ENCODE measurements at regions not wholly inside any gene's neighbourhood (a gene's known extent, or its start where the extent isn't known, plus 50 kb on each side); places are given as distances from the start of the nearest gene placed in this dataset.

DNA sequence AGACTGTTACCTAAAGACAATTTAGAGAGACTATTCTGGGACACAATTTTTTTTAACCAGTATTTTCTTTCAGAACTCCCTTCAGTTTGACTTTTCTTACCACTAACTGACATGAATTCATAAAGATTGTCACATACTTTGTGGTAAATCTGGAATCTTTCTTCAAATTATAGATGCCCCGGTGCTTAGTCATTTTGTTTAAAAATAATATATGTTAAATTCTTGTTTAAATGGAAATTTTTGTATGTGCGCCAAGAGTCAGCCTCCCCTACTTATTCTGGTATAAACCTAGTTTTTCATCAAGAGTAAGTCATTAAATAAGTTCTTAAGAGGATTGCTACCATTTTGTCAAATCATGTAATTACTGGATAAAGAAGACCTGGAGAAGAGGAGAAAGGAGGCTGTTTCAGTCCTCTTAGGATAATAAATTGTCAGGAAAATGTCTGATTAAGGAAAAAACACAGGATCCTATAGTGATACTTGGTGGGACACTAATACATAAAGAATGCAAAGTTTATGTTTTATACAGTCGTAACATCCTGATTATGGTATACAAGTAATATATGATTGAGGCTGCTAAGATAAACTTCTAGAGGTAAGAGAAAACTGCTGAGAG is 424.4 kb downstream of the PMP22 start:
- no peak overlapping the region for H3K27ac ChIP-seq (ENCODE audit: low read length)
- no peaks in the 10 kb centered on the region for H3K27me3 ChIP-seq (ENCODE audit: insufficient read depth, low read length)
- no peak overlapping the region for H3K9ac ChIP-seq (ENCODE audit: low read depth, low read length)
- no peaks in the 10 kb centered on the region for H3K4me1 ChIP-seq (ENCODE audit: insufficient read depth, low read length)
- H3K4me3 ChIP-seq (ENCODE audit: low read length) = no peak overlapping the region
- no peaks in the 10 kb centered on the region for H3K36me3 ChIP-seq (ENCODE audit: insufficient read depth, low read depth, low read length)
- H3K9me3 ChIP-seq (ENCODE audit: insufficient read depth, low read depth, low read length) = no peaks in the 10 kb centered on the region

DNA sequence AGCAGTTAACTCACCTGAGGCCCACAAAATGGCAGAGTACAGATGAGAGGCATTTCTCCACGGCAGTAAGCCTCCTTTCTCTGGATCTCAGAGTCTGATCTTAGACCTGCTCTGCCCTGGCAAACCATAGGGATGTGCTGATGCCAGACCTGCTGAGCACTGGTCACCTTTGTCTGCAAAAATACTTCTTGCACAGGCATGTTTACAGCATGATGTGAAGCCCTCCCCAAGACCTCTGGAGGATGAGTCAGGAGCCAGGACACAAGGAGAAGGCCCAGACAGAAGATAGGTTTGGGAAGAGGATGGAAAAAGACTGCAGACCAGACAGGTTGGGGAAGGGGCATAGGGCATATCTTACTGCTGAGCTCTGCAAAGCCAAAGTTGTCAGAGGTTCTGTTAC is 426.6 kb downstream of the PMP22 start:
- H3K27me3 ChIP-seq (ENCODE audit: insufficient read depth, low read length) = no peaks in the 10 kb centered on the region
- no peak overlapping the region for H3K27ac ChIP-seq (ENCODE audit: low read length)
- no peak overlapping the region for H3K4me3 ChIP-seq (ENCODE audit: low read length)

DNA sequence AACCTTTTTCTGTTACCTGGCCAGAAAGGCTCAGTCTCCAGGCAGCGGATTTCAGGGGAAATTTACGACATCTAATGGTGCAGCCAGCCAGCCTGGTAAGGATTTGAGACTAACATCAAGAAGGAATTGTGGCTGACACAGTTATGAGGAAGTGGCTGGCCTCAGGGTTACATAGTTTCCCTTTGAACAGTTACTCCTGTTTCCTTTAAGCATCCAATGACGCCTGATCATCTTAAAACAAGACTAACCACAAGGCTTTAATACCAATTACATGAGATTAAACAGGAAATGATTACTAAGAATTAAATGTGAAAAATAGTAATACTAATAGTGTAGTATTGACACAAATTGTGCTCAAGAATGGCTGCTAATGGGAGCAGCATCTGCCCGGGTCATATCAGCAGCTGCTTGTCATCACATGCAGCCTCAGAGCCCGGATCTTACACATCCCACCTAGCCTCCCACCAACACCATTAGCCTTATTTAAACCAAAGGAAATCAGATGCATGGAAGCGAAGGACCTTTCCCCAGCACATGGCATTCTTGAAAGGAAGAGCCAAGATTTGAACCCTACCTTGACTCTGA is 431.8 kb downstream of the PMP22 start:
- Histone ChIP-seq H3K36me3 (ENCODE audit: insufficient read depth, low read depth, low read length) (no peaks in the 10 kb centered on the region), H3K4me3 (ENCODE audit: low read length) (no peak overlapping the region), H3K9me3 (ENCODE audit: insufficient read depth, low read depth, low read length) (peaks cover 4% of the 10 kb centered on the region; the same call in 1 of the 2 replicates), H3K9ac (ENCODE audit: low read depth, low read length) (no peak overlapping the region), H3K4me1 (ENCODE audit: insufficient read depth, low read length) (no peaks in the 10 kb centered on the region), H3K27me3 (ENCODE audit: insufficient read depth, low read length) (no peaks in the 10 kb centered on the region), H3K27ac (ENCODE audit: low read length) (no peak overlapping the region)

More for the DNA sequence above, 426.6 kb downstream of the PMP22 start:
- H3K4me1 ChIP-seq (ENCODE audit: insufficient read depth, low read length) = no peaks in the 10 kb centered on the region
- H3K9ac ChIP-seq (ENCODE audit: low read depth, low read length) = no peak overlapping the region
- H3K36me3 ChIP-seq (ENCODE audit: insufficient read depth, low read depth, low read length) = no peaks in the 10 kb centered on the region
- peaks cover 4% of the 10 kb centered on the region; the same call in 1 of the 2 replicates for H3K9me3 ChIP-seq (ENCODE audit: insufficient read depth, low read depth, low read length)

GRCh38 chr17:14831491-14831890 is 433.6 kb downstream of the PMP22 start:
- Histone ChIP-seq H3K36me3 (ENCODE audit: insufficient read depth, low read depth, low read length) (no peaks in the 10 kb centered on the region), H3K9ac (ENCODE audit: low read depth, low read length) (no peak overlapping the region), H3K4me3 (ENCODE audit: low read length) (no peak overlapping the region), H3K27ac (ENCODE audit: low read length) (no peak overlapping the region), H3K4me1 (ENCODE audit: insufficient read depth, low read length) (no peaks in the 10 kb centered on the region), H3K9me3 (ENCODE audit: insufficient read depth, low read depth, low read length) (peaks cover 4% of the 10 kb centered on the region; the same call in 1 of the 2 replicates), H3K27me3 (ENCODE audit: insufficient read depth, low read length) (no peaks in the 10 kb centered on the region)

GRCh38 chr17:14827396-14827919 is 437.7 kb downstream of the PMP22 start:
- Histone ChIP-seq H3K36me3 (ENCODE audit: insufficient read depth, low read depth, low read length) (no peaks in the 10 kb centered on the region), H3K4me1 (ENCODE audit: insufficient read depth, low read length) (no peaks in the 10 kb centered on the region), H3K4me3 (ENCODE audit: low read length) (no peak overlapping the region), H3K9me3 (ENCODE audit: insufficient read depth, low read depth, low read length) (peaks cover 10% of the 10 kb centered on the region; the same call in 1 of the 2 replicates), H3K27ac (ENCODE audit: low read length) (no peak overlapping the region), H3K9ac (ENCODE audit: low read depth, low read length) (no peak overlapping the region), H3K27me3 (ENCODE audit: insufficient read depth, low read length) (no peaks in the 10 kb centered on the region)

- no peaks in the 10 kb centered on the region for H3K4me1 ChIP-seq (ENCODE audit: insufficient read depth, low read length)
- H3K9me3 ChIP-seq (ENCODE audit: insufficient read depth, low read depth, low read length) = peaks cover 10% of the 10 kb centered on the region; the same call in 1 of the 2 replicates
- no peaks in the 10 kb centered on the region for H3K36me3 ChIP-seq (ENCODE audit: insufficient read depth, low read depth, low read length)
- no peak overlapping the region for H3K4me3 ChIP-seq (ENCODE audit: low read length)
- no peak overlapping the region for H3K27ac ChIP-seq (ENCODE audit: low read length)
- no peaks in the 10 kb centered on the region for H3K27me3 ChIP-seq (ENCODE audit: insufficient read depth, low read length)
- H3K9ac ChIP-seq (ENCODE audit: low read depth, low read length) = no peak overlapping the region
These were observed 438.8 kb downstream of the PMP22 start for GRCh38 chr17:14826358-14826757.

- Histone ChIP-seq H3K9me3 (ENCODE audit: insufficient read depth, low read depth, low read length) (peaks cover under 1% of the 10 kb centered on the region; the same call in 1 of the 2 replicates), H3K4me3 (ENCODE audit: low read length) (no peak overlapping the region), H3K9ac (ENCODE audit: low read depth, low read length) (no peak overlapping the region), H3K36me3 (ENCODE audit: insufficient read depth, low read depth, low read length) (no peaks in the 10 kb centered on the region), H3K4me1 (ENCODE audit: insufficient read depth, low read length) (no peaks in the 10 kb centered on the region), H3K27ac (ENCODE audit: low read length) (no peak overlapping the region), H3K27me3 (ENCODE audit: insufficient read depth, low read length) (no peaks in the 10 kb centered on the region)
These were observed 446.7 kb downstream of the PMP22 start for GRCh38 chr17:14818469-14818868.

- Histone ChIP-seq H3K4me1 (ENCODE audit: insufficient read depth, low read length) (no peaks in the 10 kb centered on the region), H3K9ac (ENCODE audit: low read depth, low read length) (no peak overlapping the region), H3K27ac (ENCODE audit: low read length) (no peak overlapping the region), H3K36me3 (ENCODE audit: insufficient read depth, low read depth, low read length) (no peaks in the 10 kb centered on the region), H3K4me3 (ENCODE audit: low read length) (no peak overlapping the region), H3K9me3 (ENCODE audit: insufficient read depth, low read depth, low read length) (no peaks in the 10 kb centered on the region), H3K27me3 (ENCODE audit: insufficient read depth, low read length) (no peaks in the 10 kb centered on the region)
These were observed 450.0 kb downstream of the PMP22 start for GRCh38 chr17:14815079-14815478.

GRCh38 chr17:14813649-14814370 is 451.3 kb downstream of the PMP22 start:
- Histone ChIP-seq H3K9me3 (ENCODE audit: insufficient read depth, low read depth, low read length) (no peaks in the 10 kb centered on the region), H3K36me3 (ENCODE audit: insufficient read depth, low read depth, low read length) (no peaks in the 10 kb centered on the region), H3K27ac (ENCODE audit: low read length) (no peak overlapping the region), H3K9ac (ENCODE audit: low read depth, low read length) (no peak overlapping the region), H3K27me3 (ENCODE audit: insufficient read depth, low read length) (no peaks in the 10 kb centered on the region), H3K4me3 (ENCODE audit: low read length) (no peak overlapping the region), H3K4me1 (ENCODE audit: insufficient read depth, low read length) (no peaks in the 10 kb centered on the region)

DNA sequence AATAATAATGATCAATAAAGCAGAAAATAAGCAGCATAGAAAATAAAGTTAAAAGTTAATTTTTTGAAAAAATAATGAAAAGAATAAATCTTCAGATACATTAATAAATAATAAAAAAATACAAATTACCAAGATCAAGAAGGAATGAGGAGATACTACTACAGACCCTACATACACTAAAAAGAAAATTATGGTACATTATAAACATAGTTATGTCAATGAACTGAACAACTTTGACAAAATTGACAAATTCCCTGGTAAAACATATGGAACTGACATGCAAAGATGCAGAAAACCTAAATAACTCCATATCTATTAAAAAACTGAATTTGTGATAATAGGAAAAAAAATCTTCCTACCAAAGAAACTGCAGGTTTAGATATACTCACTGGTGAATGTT is 456.7 kb downstream of the PMP22 start:
- Histone ChIP-seq H3K36me3 (ENCODE audit: insufficient read depth, low read depth, low read length) (no peaks in the 10 kb centered on the region), H3K9ac (ENCODE audit: low read depth, low read length) (no peak overlapping the region), H3K4me3 (ENCODE audit: low read length) (no peak overlapping the region), H3K9me3 (ENCODE audit: insufficient read depth, low read depth, low read length) (no peaks in the 10 kb centered on the region; the same call in 1 of the 2 replicates), H3K27ac (ENCODE audit: low read length) (no peak overlapping the region), H3K4me1 (ENCODE audit: insufficient read depth, low read length) (no peaks in the 10 kb centered on the region; the same call in 1 of the 2 replicates), H3K27me3 (ENCODE audit: insufficient read depth, low read length) (no peaks in the 10 kb centered on the region)

DNA sequence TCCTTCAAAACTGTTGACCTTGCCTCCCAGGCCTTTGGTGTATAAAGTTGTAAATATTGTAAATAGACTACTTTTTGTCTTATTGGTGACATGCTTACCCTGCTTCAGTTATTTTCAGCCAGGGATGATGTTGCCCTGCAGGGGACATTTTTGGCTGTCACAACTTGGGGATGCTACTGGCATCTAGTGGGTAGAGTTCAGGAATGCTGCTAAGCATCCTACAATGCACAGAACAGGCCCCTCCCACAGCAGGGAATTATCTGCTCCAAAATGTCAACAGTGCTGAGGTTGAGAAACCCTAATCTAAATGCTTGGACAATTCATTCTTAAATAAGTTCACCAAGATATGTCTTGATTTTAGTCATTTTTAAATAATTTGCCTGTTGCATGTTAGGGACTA is 459.8 kb downstream of the PMP22 start:
- H3K9me3 ChIP-seq (ENCODE audit: insufficient read depth, low read depth, low read length) = no peaks in the 10 kb centered on the region; the same call in 1 of the 2 replicates

More for the DNA sequence above, 459.8 kb downstream of the PMP22 start:
- Histone ChIP-seq H3K27me3 (ENCODE audit: insufficient read depth, low read length) (no peaks in the 10 kb centered on the region), H3K4me3 (ENCODE audit: low read length) (no peak overlapping the region), H3K9ac (ENCODE audit: low read depth, low read length) (no peak overlapping the region), H3K4me1 (ENCODE audit: insufficient read depth, low read length) (no peaks in the 10 kb centered on the region; the same call in 1 of the 2 replicates), H3K36me3 (ENCODE audit: insufficient read depth, low read depth, low read length) (no peaks in the 10 kb centered on the region), H3K27ac (ENCODE audit: low read length) (no peak overlapping the region)
